GM23248 (cell line): ENCODE measurements at regions not wholly inside any gene's neighbourhood (a gene's known extent, or its start where the extent isn't known, plus 50 kb on each side); places are given as distances from the start of the nearest gene placed in this dataset.
A peak's percentile ranks its signal among the peaks of the same experiment; 100 is the strongest.
"Not testable (repeated sequence)": the region's sequence is repeated elsewhere in the genome, so short reads cannot be mapped to it uniquely, and the experiment has no call there.

Experiments
- DNase-seq: peaks from one replicate; pipeline ENCODE4 v3.0.0-alpha.2; 2015
- H2AFZ ChIP-seq: fragments of 200-600 bp; sonication (generic); 2 replicates; pipeline ENCODE4 v1.6.1; 2016; ENCODE audit warnings: antibody characterized with exemption
- H3F3A ChIP-seq: fragments of 200-600 bp; sonication (generic); 2 replicates; pipeline ENCODE4 v1.6.1; 2016; ENCODE audit warnings: mild to moderate bottlenecking, antibody characterized with exemption, mixed run types; ENCODE audit not compliant: insufficient read depth
- H3K27ac ChIP-seq: fragments of 200-600 bp; sonication (generic); 2 replicates; pipeline ENCODE4 v1.5.1; 2016; ENCODE audit warnings: mild to moderate bottlenecking
- H3K27me3 ChIP-seq: fragments of 200-600 bp; sonication (generic); replicated peaks from 2 replicates; pipeline ENCODE4 v1.6.1; 2016; ENCODE audit warnings: mild to moderate bottlenecking; ENCODE audit not compliant: insufficient read depth
- H3K36me3 ChIP-seq: fragments of 200-600 bp; sonication (generic); 2 replicates; pipeline ENCODE4 v1.6.1; 2016; ENCODE audit warnings: low read depth, mild to moderate bottlenecking
- H3K4me1 ChIP-seq: fragments of 200-600 bp; sonication (generic); 2 replicates; pipeline ENCODE4 v1.6.1; 2016; ENCODE audit warnings: mild to moderate bottlenecking; ENCODE audit not compliant: insufficient read depth
- H3K4me2 ChIP-seq: fragments of 200-600 bp; sonication (generic); one replicate; pipeline ENCODE4 v1.6.1; 2016; ENCODE audit warnings: mild to moderate bottlenecking; ENCODE audit not compliant: unreplicated experiment
- H3K4me3 ChIP-seq: fragments of 200-600 bp; sonication (generic); 2 replicates; pipeline ENCODE4 v1.5.1; 2016; ENCODE audit warnings: mild to moderate bottlenecking
- H3K79me2 ChIP-seq: fragments of 200-600 bp; sonication (generic); 2 replicates; pipeline ENCODE4 v1.6.1; 2016; ENCODE audit warnings: mild to moderate bottlenecking; ENCODE audit not compliant: insufficient read depth
- H3K9ac ChIP-seq: fragments of 200-600 bp; sonication (generic); 2 replicates; pipeline ENCODE4 v1.6.1; 2016; ENCODE audit warnings: mild to moderate bottlenecking
- H3K9me2 ChIP-seq: fragments of 200-600 bp; sonication (generic); 2 replicates; pipeline ENCODE4 v1.6.1; 2016; ENCODE audit warnings: mixed run types, mild to moderate bottlenecking, moderate library complexity; ENCODE audit not compliant: insufficient read depth
- H3K9me3 ChIP-seq: fragments of 200-600 bp; sonication (generic); one replicate; pipeline ENCODE4 v1.6.1; 2017; ENCODE audit warnings: low read depth
- H4K20me1 ChIP-seq: fragments of 200-600 bp; sonication (generic); 2 replicates; pipeline ENCODE4 v1.6.0; 2016; ENCODE audit not compliant: insufficient read depth
- EZH2 ChIP-seq: fragments of 200-600 bp; sonication (generic); IDR thresholded peaks from 2 replicates; pipeline ENCODE4 v1.6.1; 2018; ENCODE audit warnings: antibody characterized with exemption, mild to moderate bottlenecking; ENCODE audit not compliant: insufficient read depth, poor library complexity, severe bottlenecking
- EZH2phosphoT487 ChIP-seq: fragments of 200-600 bp; sonication (generic); IDR thresholded peaks from 2 replicates; pipeline ENCODE4 v1.6.1; 2018; ENCODE audit warnings: antibody characterized with exemption, moderate library complexity, mild to moderate bottlenecking, low read depth; ENCODE audit not compliant: insufficient read depth
- WGBS, 2 experiments: methylation state at CpG; one replicate each; pipeline ENCODE4 v1.1.6; 2015 to 2017; ENCODE audit warnings: low lambda C conversion rate in 2 of 2, low coverage in 1 of 2; ENCODE audit errors: missing lambda C conversion rate in 2 of 2; 5-methylcytosine and 5-hydroxymethylcytosine counted together
- in situ Hi-C: fragments of 300-500 bp; cut with MboI; formaldehyde crosslinking; loops from 2 replicates; pipeline ENCODE4 v1.15.0; 2020

DNA sequence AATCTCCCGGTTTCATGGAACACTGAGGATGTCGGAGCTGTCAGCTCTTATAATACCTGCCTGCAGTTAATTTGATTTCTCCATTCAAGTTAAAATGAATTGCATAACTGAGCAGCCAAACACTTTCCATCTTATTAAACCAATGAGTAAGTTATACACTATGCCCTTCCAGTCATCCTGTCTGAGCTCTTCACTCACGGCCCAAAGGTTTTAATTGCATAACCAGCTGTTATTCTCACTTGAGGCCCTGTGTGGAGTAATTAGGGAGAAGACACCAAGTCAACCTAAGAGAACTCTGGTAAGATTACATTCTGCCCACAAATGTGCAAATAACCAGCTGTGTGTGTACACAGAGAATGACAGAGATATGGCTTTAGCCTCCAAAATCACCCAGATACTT is 303.5 kb downstream of the TBC1D4 start:
- H3K9ac ChIP-seq, result no peak overlapping the region
- H4K20me1 ChIP-seq, result no peaks in the 10 kb centered on the region
- H3K79me2 ChIP-seq, result no peaks in the 10 kb centered on the region
- peak; percentile 18 for DNase-seq
- H3K27ac ChIP-seq, result no peak overlapping the region
- in situ Hi-C loops, result no loop called here
- peaks cover 13% of the 10 kb centered on the region; the same call in 1 of the 2 replicates for H3F3A ChIP-seq
- H3K9me3 ChIP-seq, result no peaks in the 10 kb centered on the region
- no peak overlapping the region for H3K4me3 ChIP-seq
- no peak overlapping the region for H3K4me2 ChIP-seq
- H3K36me3 ChIP-seq, result no peaks in the 10 kb centered on the region
- no peaks in the 10 kb centered on the region for H3K27me3 ChIP-seq
- peaks cover 16% of the 10 kb centered on the region for H3K4me1 ChIP-seq
- 66 to 67% methylated on average over 3 of the region's 3 CpGs for WGBS, 2 experiments
- H2AFZ ChIP-seq, result no peak overlapping the region
- H3K9me2 ChIP-seq, result no peaks in the 10 kb centered on the region
- no peak for TF ChIP-seq EZH2
- TF ChIP-seq EZH2phosphoT487, result no peak

DNA sequence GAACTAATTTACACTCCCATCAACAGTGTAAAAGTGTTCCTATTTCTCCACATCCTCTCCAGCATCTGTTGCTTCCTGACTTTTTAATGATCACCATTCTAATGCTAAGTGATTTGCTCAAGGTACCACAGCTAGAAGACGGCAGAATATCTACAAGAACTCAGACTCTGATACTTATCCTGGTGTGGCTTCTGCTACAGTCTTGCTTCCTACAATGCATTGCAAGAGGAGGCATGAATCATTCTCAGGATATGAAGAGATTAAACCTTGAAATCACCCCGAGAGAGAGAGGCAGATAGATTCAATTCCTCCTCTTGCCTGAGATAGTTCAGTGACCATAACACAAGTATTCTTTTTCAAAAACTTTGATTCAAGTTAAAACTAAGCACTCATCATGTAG is 306.4 kb downstream of the TBC1D4 start:
- 30 to 42% methylated on average over 2 of the region's 2 CpGs for WGBS, 2 experiments
- peak; percentile 36 for DNase-seq

GRCh38 chr13:75175097-75175496 is 306.9 kb downstream of the TBC1D4 start:
- WGBS, 2 experiments, result 90 to 92% methylated on average over 2 of the region's 2 CpGs
- H3K4me2 ChIP-seq, H3F3A ChIP-seq, H3K9me2 ChIP-seq, H3K27me3 ChIP-seq, H3K9me3 ChIP-seq, H3K36me3 ChIP-seq, H3K4me1 ChIP-seq, H4K20me1 ChIP-seq, H2AFZ ChIP-seq, DNase-seq, H3K27ac ChIP-seq, H3K9ac ChIP-seq, H3K4me3 ChIP-seq, in situ Hi-C loops, H3K79me2 ChIP-seq: not testable (repeated sequence)

More for the DNA sequence above, 306.4 kb downstream of the TBC1D4 start:
- H2AFZ ChIP-seq, result no peak overlapping the region
- H3K9me2 ChIP-seq, result no peaks in the 10 kb centered on the region
- TF ChIP-seq EZH2phosphoT487 (no peak), EZH2 (no peak)
- no peaks in the 10 kb centered on the region; the same call in 1 of the 2 replicates for H3K27me3 ChIP-seq
- H3K9me3 ChIP-seq, result no peaks in the 10 kb centered on the region
- no peak overlapping the region for H3K4me3 ChIP-seq
- no peak overlapping the region for H3K4me2 ChIP-seq
- in situ Hi-C loops, result no loop called here
- H3K79me2 ChIP-seq, result no peaks in the 10 kb centered on the region
- no peak overlapping the region for H3K27ac ChIP-seq
- H3K9ac ChIP-seq, result no peak overlapping the region
- H3K36me3 ChIP-seq, result no peaks in the 10 kb centered on the region
- peaks cover 2% of the 10 kb centered on the region; the same call in 1 of the 2 replicates for H3F3A ChIP-seq
- peaks cover 2% of the 10 kb centered on the region for H3K4me1 ChIP-seq
- no peaks in the 10 kb centered on the region for H4K20me1 ChIP-seq

DNA sequence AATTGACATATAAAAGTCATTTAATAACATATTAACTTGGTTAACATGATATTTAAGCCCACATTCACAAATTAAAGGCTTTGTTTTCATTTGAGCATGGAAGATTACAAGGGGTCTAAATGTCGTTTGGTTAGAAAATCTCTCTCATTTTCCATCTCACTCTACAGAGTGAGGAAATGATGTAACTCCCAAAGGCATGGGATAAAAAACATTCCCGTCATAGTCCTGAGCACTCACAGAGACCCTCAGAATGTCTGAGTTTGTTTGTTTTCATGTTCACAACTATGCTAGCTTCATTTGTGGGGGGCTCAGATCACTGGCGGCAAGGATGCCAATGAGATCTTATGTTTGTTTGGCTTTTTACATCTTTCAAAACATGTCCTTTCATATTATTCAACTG is 307.5 kb downstream of the TBC1D4 start:
- no peaks in the 10 kb centered on the region for H3K79me2 ChIP-seq
- H3K9me2 ChIP-seq, result no peaks in the 10 kb centered on the region
- 54 to 59% methylated on average over 3 of the region's 3 CpGs for WGBS, 2 experiments
- DNase-seq, result no peak
- no peak for TF ChIP-seq EZH2
- no peaks in the 10 kb centered on the region; the same call in 1 of the 2 replicates for H3K27me3 ChIP-seq
- H3K4me2 ChIP-seq, result no peak overlapping the region
- H2AFZ ChIP-seq, result no peak overlapping the region
- no peaks in the 10 kb centered on the region for H4K20me1 ChIP-seq
- H3K27ac ChIP-seq, result no peak overlapping the region
- H3K36me3 ChIP-seq, result no peaks in the 10 kb centered on the region
- no peak overlapping the region for H3K4me3 ChIP-seq
- no peak overlapping the region for H3K9ac ChIP-seq
- H3F3A ChIP-seq, result no peaks in the 10 kb centered on the region
- H3K4me1 ChIP-seq, result no peaks in the 10 kb centered on the region
- no peaks in the 10 kb centered on the region for H3K9me3 ChIP-seq
- in situ Hi-C loops, result no loop called here
